ENCODE measurements at regions not wholly inside any gene's neighbourhood (a gene's known extent, or its start where the extent isn't known, plus 50 kb on each side); places are given as distances from the start of the nearest gene placed in this dataset.

- TF ChIP-seq CTCF (conservative IDR thresholded peaks at IDR 0.05; ENCODE audit: low read depth in 2 of 2) (no peak), EZH2 (IDR thresholded peaks at IDR 0.05; ENCODE audit: low read depth, unreplicated experiment) (no peak), ZNF114 (CRISPR knock-in tag; IDR thresholded peaks at IDR 0.05) (no peak), EZH2phosphoT487 (IDR thresholded peaks at IDR 0.05; ENCODE audit: unreplicated experiment) (no peak), POLR2AphosphoS5 (IDR thresholded peaks at IDR 0.05; ENCODE audit: low read depth) (no peak), ZNF331 (CRISPR knock-in tag; IDR thresholded peaks at IDR 0.05; ENCODE audit: low read depth) (no peak), JUNB (IDR thresholded peaks at IDR 0.05; ENCODE audit: unreplicated experiment) (no peak), NANOG (IDR thresholded peaks at IDR 0.05; ENCODE audit: borderline replicate concordance) (no peak), CREB1 (CRISPR knock-in tag; IDR thresholded peaks at IDR 0.05; ENCODE audit: low read depth) (no peak)
- TF ChIP-seq, protein P1, sequence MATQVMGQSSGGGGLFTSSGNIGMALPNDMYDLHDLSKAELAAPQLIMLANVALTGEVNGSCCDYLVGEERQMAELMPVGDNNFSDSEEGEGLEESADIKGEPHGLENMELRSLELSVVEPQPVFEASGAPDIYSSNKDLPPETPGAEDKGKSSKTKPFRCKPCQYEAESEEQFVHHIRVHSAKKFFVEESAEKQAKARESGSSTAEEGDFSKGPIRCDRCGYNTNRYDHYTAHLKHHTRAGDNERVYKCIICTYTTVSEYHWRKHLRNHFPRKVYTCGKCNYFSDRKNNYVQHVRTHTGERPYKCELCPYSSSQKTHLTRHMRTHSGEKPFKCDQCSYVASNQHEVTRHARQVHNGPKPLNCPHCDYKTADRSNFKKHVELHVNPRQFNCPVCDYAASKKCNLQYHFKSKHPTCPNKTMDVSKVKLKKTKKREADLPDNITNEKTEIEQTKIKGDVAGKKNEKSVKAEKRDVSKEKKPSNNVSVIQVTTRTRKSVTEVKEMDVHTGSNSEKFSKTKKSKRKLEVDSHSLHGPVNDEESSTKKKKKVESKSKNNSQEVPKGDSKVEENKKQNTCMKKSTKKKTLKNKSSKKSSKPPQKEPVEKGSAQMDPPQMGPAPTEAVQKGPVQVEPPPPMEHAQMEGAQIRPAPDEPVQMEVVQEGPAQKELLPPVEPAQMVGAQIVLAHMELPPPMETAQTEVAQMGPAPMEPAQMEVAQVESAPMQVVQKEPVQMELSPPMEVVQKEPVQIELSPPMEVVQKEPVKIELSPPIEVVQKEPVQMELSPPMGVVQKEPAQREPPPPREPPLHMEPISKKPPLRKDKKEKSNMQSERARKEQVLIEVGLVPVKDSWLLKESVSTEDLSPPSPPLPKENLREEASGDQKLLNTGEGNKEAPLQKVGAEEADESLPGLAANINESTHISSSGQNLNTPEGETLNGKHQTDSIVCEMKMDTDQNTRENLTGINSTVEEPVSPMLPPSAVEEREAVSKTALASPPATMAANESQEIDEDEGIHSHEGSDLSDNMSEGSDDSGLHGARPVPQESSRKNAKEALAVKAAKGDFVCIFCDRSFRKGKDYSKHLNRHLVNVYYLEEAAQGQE (IDR thresholded peaks at IDR 0.05; ENCODE audit: unreplicated experiment): no peak
- TF ChIP-seq, protein P2, sequence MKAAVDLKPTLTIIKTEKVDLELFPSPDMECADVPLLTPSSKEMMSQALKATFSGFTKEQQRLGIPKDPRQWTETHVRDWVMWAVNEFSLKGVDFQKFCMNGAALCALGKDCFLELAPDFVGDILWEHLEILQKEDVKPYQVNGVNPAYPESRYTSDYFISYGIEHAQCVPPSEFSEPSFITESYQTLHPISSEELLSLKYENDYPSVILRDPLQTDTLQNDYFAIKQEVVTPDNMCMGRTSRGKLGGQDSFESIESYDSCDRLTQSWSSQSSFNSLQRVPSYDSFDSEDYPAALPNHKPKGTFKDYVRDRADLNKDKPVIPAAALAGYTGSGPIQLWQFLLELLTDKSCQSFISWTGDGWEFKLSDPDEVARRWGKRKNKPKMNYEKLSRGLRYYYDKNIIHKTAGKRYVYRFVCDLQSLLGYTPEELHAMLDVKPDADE (IDR thresholded peaks at IDR 0.05): no peak
Measured at GRCh38 chr2:14188446-14188845, 444.1 kb upstream of the LRATD1 start.
